ENCODE measurements at regions not wholly inside any gene's neighbourhood (a gene's known extent, or its start where the extent isn't known, plus 50 kb on each side); places are given as distances from the start of the nearest gene placed in this dataset.

DNA sequence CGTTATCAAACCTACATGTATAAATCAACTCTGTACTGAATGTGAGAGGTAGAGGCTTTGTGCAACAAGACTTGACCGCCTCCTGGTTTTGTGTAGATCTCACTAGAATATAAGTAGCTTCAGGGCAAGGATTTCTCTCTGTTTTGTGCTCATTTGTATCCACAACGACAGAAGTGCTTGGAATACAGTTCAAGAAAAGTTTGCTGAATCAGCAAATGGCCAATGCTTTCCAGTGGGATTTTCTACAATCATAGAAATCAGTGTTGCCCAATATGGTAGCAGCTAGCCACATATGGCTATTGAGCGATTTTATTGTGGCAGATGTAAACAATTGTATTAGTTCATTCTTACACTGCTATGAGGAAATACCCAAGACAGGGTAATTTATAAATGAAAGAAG lies 127.4 kb downstream of the VCX3A start:
- DNase-seq (ENCODE audit: low read depth), result no peak
- FAIRE-seq, result no peak
- Histone ChIP-seq H3K27me3 (ENCODE audit: control insufficient read depth, insufficient read depth, low read length) (no peaks in the 10 kb centered on the region), H3K4me3 (ENCODE audit: low read depth, low read length) (no peak overlapping the region), H3K36me3 (ENCODE audit: control insufficient read depth, insufficient read depth, low read length) (no peaks in the 10 kb centered on the region)
- TF ChIP-seq, protein P1, sequence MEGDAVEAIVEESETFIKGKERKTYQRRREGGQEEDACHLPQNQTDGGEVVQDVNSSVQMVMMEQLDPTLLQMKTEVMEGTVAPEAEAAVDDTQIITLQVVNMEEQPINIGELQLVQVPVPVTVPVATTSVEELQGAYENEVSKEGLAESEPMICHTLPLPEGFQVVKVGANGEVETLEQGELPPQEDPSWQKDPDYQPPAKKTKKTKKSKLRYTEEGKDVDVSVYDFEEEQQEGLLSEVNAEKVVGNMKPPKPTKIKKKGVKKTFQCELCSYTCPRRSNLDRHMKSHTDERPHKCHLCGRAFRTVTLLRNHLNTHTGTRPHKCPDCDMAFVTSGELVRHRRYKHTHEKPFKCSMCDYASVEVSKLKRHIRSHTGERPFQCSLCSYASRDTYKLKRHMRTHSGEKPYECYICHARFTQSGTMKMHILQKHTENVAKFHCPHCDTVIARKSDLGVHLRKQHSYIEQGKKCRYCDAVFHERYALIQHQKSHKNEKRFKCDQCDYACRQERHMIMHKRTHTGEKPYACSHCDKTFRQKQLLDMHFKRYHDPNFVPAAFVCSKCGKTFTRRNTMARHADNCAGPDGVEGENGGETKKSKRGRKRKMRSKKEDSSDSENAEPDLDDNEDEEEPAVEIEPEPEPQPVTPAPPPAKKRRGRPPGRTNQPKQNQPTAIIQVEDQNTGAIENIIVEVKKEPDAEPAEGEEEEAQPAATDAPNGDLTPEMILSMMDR (IDR thresholded peaks at IDR 0.05; ENCODE audit: insufficient read depth, low read length, severe bottlenecking), result no peak

DNA sequence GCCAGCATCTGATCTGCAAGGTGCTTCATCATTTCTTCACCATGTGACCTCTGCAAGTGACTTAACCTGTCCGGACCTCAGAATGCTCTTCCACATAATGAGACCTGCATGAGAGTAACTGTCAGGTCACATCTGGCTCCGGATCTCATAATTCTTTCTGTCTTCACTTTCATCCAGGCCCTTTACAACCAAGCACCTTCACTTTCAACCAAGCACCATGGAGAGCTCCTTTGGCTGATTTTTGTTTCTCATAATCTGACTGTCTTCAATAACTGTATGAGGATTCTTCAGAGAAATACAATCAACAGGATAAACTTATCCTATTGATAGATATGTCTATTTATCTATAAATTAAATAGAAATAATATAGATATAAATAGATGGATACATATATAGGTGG lies 148.1 kb downstream of the VCX3A start:
- no peak for DNase-seq (ENCODE audit: low read depth)
- no peak for FAIRE-seq
- H3K36me3 ChIP-seq (ENCODE audit: control insufficient read depth, insufficient read depth, low read length), result no peaks in the 10 kb centered on the region
- TF ChIP-seq, protein P1 (IDR thresholded peaks at IDR 0.05; ENCODE audit: insufficient read depth, low read length, severe bottlenecking), result no peak
- no peaks in the 10 kb centered on the region for H3K27me3 ChIP-seq (ENCODE audit: control insufficient read depth, insufficient read depth, low read length)
- no peak overlapping the region for H3K4me3 ChIP-seq (ENCODE audit: low read depth, low read length)

DNA sequence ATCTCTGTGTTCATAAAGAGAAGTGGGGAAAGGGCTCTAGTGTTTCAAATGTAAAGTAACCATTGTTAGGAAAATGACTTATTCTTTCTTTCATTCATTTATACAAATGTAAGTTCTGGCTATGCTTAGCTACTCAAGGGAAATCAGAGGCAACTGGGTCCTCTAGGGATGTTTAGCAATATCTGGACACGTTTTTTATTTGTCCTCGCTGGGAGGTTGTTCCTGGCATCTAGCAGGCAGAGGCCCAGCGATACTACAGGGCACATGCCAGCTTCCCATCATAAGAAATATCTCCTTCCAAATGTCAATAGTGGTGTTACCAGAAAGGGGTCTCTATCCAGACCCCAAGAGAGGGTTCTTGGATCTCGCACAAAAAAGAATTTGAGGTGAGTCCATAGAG lies 150.0 kb downstream of the VCX3A start:
- FAIRE-seq (no peak), DNase-seq (ENCODE audit: low read depth) (no peak)
- Histone ChIP-seq H3K36me3 (ENCODE audit: control insufficient read depth, insufficient read depth, low read length) (no peaks in the 10 kb centered on the region), H3K4me3 (ENCODE audit: low read depth, low read length) (no peak overlapping the region), H3K27me3 (ENCODE audit: control insufficient read depth, insufficient read depth, low read length) (no peaks in the 10 kb centered on the region)
- TF ChIP-seq, protein P1 (IDR thresholded peaks at IDR 0.05; ENCODE audit: insufficient read depth, low read length, severe bottlenecking), result no peak

DNA sequence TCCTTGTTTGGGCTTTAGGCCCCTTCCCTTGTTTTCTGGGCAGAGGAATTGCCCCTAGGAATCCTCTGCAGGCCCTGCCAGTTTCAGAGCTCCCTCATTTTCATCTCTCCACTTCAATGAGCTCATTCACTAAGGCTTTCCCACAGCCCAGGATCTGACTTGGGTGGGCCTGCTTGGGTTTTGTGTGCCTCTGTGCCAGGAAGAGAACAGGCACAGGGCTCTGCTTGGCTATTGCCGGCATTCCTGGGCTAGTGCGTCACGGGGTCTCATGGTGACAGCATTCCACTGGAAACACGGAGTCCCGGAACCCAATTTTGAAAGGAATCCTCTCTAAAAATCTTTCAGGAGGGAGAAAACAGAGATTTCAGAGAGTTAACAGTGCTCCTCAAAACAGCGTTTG lies 150.5 kb downstream of the VCX3A start:
- Histone ChIP-seq H3K4me3 (ENCODE audit: low read depth, low read length) (no peak overlapping the region), H3K36me3 (ENCODE audit: control insufficient read depth, insufficient read depth, low read length) (no peaks in the 10 kb centered on the region), H3K27me3 (ENCODE audit: control insufficient read depth, insufficient read depth, low read length) (no peaks in the 10 kb centered on the region)
- TF ChIP-seq, protein P1 (IDR thresholded peaks at IDR 0.05; ENCODE audit: insufficient read depth, low read length, severe bottlenecking), result no peak
- DNase-seq (ENCODE audit: low read depth), result no peak
- FAIRE-seq, result no peak

- no peaks in the 10 kb centered on the region for H3K36me3 ChIP-seq (ENCODE audit: control insufficient read depth, insufficient read depth, low read length)
- DNase-seq (ENCODE audit: low read depth), result no peak
- FAIRE-seq, result no peak
- no peaks in the 10 kb centered on the region for H3K27me3 ChIP-seq (ENCODE audit: control insufficient read depth, insufficient read depth, low read length)
- H3K4me3 ChIP-seq (ENCODE audit: low read depth, low read length), result no peak overlapping the region
- TF ChIP-seq, protein P1 (IDR thresholded peaks at IDR 0.05; ENCODE audit: insufficient read depth, low read length, severe bottlenecking), result no peak
Measured at GRCh38 chrX:6383917-6384316, 151.0 kb downstream of the VCX3A start.

DNA sequence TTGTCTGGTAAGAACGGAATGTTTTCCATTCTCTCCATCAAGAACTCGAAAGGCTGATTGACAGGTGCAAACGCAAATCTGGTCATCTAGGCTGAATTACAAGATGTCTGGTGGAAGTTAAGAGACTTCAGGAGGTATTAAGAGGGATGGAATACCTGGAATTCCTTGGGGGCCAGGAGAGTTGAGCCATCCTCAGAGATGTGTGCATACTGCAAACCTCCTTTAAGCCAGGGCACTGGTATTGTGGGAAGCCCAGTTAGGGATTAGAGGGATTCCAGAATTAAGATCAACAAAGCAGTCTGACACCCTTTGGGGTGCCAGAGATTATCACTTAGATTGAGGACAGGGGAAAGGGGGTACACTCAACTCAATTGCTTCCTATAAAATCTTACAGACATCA lies 151.4 kb downstream of the VCX3A start:
- TF ChIP-seq, protein P1 (IDR thresholded peaks at IDR 0.05; ENCODE audit: insufficient read depth, low read length, severe bottlenecking), result no peak
- Histone ChIP-seq H3K4me3 (ENCODE audit: low read depth, low read length) (no peak overlapping the region), H3K36me3 (ENCODE audit: control insufficient read depth, insufficient read depth, low read length) (no peaks in the 10 kb centered on the region), H3K27me3 (ENCODE audit: control insufficient read depth, insufficient read depth, low read length) (no peaks in the 10 kb centered on the region)
- FAIRE-seq (no peak), DNase-seq (ENCODE audit: low read depth) (no peak)
